Ureter (tissue), 1 donor: ENCODE measurements at regions not wholly inside any gene's neighbourhood (a gene's known extent, or its start where the extent isn't known, plus 50 kb on each side); places are given as distances from the start of the nearest gene placed in this dataset.

Experiments used
- DNase-seq: peaks from one replicate; pipeline ENCODE4 v3.0.0-alpha.2; 2020; ENCODE audit warnings: low spot score
- donor health status: DM: yes; HTN: yes; CAD: no.

- no peak for DNase-seq
Measured at GRCh38 chr3:141669434-141669833, 68.7 kb upstream of the RNF7 start.

DNA sequence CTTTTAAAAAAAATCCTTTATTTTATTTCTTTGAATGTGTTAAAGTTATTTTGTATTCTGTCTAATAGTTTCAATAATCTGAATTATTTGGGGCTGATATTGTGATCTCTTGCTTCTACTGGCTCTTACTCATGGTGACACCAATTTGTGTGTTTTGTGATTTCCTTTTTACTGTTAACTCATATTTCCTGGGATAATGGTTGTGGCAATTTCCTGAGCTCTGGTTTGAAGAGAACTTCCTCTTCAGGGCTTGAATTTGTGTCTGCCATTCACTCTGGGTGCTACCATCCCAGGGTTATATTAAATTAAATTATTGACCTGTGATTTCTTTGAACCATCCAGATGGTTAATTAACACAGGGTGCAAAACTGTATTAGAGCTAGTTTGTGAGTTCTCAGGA, 60.4 kb upstream of the RNF7 start:
- no peak for DNase-seq

DNA sequence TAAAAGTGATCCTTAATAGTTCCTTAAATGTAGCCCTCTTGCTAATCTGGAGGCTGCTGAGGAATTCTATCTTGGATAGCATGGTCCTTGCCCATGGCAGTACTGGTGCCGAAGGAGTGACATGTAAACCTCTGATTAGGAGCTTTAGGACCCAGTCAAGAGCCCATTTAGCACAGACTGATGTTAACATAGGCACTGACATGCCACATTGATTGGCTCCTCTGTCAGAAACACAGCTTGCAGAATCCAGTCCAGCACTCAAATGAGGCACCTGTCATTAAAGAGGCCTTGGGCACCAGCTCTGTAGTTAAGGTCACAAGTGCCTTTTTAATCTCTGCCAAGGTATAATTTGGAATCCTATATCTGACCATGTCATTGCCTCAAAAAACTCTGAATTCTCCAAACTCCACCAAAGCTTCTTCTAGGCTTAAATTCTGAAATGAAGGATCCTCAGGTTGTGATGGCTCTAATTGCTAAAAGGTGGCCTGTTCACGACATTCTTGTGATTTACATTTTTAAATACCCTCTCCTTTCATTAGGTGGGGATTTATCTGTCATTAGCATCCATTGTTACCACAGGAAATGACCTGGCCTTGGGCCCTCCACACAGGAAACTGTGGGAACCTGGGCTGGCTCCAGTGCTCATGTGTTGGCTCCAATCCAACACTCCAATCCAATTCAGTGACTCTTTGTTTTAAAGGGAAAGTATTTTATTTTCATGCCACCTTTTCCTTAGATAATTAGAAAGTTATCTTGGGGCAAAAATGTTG, 57.3 kb upstream of the RNF7 start:
- no peak for DNase-seq

DNA sequence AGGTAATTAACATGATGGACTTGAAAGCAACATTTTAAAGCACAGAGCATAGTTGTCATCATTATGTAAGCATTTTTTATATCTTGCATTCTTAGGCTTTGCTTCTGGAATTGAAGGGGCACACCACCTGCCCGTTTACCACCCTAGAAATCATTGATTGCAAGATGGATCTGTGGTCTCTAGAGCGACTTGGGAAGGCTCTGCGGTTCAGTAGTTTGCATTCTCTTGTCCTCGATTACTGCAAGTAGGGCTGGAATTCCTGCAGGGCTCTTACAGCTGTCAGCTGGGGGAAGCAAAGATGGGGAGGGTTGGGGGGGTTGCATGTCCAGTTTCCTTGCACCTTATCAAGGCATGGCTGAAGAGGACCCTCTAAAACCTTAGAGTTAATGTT, 56.7 kb upstream of the RNF7 start:
- DNase-seq = no peak

DNA sequence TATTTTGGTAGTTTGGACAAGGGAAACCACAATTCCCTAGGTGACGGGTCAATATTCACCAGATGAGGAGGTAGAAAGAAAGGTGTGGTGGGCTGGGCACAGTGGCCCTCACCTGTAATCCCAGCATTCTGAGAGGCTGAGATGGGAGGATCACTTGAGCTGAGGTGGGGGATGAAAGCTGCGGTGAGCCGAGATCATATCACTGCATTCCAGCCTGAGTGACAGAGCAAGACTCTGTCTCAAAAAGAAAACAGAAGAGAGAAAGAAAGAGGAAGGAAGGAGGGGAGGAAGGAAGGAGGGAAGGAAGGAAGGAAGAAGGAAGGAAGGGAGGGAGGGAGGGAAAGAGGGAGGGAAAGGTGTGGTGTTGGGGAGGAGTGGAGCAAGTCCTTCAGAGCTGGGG, 56.1 kb upstream of the RNF7 start:
- no peak for DNase-seq

- DNase-seq = no peak
Measured at GRCh38 chr3:141682921-141683320, 55.2 kb upstream of the RNF7 start.

- DNase-seq = no peak
Measured at GRCh38 chr3:141684758-141685157, 53.3 kb upstream of the RNF7 start.

DNA sequence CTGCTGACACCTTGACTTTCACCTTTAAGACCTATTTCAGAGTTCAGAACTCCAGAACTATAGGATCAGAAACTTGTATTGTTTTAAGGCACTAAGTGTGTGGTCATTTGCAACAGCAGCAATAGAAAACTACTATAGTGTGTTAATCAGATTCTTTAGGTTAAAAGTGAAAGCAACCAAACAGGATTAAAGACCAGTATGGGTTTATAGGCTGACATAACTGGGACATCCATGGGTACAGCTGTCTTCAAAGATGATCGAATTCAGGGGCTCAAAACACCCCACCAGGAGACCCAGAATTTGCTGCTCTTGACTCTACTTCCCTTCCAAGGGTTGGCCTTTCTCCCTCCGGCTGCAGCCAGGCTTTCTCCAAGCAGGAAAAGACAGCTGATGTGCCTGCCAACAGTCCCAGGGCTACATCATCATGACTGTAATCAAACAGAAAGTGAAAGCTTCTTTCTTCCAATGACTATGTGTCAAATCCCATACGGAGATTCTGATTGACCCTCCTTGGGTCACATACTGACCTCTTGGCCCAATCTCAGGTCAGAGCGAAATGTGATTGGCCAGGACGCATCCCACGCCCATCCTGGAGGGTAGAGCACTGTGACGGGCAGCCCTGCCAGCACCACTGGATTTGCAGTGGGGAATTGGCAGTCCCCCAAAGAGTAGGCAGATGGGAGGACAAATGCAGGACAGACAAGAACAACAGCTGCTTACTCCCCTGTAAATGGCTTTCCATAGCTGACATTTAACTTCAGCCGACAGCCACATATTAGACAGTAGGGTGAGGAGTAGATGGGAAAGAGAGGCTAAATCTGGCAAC, 51.4 kb upstream of the RNF7 start:
- peak; percentile 55 for DNase-seq
